ENCODE measurements at regions not wholly inside any gene's neighbourhood (a gene's known extent, or its start where the extent isn't known, plus 50 kb on each side); places are given as distances from the start of the nearest gene placed in this dataset.

DNA sequence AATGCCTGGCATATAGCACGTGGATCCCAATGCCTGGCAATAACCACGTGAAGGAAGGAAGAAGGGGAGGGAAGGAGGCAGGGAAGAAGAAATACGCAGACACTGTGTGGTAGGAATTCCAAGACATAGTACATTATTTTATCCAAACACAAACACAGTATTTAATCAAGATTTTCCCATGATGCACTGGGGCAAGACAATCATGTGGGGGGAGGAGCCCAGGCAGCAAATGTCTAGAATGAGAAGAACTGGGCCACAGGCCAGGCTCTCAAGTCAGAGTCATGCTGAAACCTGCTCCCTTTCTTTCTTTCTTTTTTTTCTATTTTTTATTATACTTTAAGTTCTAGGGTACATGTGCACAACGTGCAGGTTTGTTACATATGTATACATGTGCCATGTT, 717.9 kb downstream of the UQCRFS1 start:
- no peak for DNase-seq

DNA sequence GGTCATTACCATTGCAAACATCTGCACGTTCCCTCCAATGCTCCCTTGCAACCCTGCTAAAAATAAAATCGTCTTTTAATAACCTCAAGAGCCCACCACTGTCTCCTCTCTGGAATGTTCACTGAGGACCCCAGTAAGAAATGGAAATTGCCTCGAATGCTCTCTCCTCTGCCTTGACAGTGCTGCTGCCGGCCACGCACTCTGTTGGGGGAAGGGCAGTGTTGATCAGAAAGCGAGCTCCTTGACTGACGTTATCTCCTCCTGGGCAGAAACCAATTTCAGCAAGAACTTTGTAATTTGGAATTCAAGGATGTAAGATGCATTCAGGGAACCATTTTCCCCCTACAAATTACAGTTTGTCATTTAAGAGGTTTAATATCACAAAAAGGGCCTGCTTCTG, 718.5 kb downstream of the UQCRFS1 start:
- no peak for DNase-seq

DNA sequence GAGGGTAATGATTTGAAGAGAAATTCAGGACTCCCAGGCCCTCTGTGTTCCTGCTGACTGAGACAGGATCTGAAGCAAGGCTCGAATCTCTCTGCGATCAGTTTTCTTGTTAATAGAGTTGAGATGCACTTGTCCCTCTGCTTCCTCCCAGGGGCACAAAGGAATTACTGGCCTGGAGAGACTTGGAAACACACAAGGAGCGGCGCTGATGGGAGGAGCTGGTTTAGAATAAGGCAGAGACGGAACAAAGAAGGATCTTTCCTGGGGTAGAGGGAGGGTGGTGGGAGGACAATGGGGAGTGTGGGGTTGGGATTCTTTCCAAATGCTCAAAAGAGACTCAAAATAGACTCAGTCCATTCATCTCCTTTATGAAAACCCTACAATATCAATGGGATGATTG, 719.1 kb downstream of the UQCRFS1 start:
- no peak for DNase-seq

DNA sequence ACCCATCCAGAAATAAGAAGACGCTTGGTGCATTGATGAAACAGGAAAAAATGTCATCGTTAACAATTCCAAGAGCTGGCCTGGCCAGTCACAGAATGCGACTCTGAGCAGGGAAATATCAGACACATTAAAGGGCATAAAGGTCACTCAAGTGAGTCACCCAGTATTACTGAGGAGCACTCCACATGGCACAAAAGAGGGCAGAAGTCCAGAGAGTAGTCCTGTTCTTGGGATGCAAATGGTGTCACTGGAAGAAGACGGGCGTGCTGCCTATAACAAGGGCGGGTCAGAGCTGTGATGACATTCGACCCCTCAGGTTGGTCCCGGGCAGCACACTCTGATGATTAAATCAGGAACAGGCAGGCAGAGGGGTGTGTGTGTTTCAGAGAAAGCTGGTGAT, 720.3 kb downstream of the UQCRFS1 start:
- DNase-seq = no peak

DNA sequence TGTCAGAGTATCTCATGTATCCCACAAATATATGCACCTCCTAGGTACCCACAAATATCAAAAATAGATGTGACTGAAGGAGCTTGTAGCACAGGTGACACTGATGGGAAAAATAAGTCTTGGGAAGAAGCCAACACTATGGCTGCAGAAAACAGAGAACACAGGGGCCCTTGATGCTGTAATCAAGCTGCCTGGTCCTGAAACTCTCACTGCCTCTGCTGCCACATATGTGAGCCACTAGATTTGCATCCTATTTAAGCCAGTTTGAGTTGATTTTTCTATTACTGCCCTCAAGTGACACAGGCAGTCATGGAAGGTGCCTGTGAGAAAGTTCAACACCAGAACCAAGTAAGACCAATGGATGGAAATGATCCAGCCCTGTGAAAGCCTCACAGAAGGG, 720.8 kb downstream of the UQCRFS1 start:
- DNase-seq = no peak

DNA sequence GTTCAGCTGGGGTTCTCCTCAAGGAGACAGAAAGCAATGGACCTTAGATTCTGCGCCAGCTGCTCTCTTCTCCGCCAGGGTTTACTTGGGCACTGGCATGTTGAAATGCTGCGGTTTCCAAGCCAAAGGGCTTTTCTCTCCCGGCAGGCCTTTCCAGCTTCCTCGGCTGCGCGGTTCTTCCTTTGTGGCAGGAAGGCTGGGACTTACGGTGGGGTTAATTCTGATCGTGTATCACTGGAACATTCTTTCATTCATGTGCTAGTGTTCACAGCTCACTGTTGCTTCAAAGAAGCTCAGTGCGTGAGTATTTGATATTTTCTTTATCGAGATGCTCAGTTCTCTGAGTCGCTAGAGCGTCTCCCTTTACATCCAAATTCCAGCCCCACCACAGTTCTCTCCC, 723.2 kb downstream of the UQCRFS1 start:
- DNase-seq = no peak

DNA sequence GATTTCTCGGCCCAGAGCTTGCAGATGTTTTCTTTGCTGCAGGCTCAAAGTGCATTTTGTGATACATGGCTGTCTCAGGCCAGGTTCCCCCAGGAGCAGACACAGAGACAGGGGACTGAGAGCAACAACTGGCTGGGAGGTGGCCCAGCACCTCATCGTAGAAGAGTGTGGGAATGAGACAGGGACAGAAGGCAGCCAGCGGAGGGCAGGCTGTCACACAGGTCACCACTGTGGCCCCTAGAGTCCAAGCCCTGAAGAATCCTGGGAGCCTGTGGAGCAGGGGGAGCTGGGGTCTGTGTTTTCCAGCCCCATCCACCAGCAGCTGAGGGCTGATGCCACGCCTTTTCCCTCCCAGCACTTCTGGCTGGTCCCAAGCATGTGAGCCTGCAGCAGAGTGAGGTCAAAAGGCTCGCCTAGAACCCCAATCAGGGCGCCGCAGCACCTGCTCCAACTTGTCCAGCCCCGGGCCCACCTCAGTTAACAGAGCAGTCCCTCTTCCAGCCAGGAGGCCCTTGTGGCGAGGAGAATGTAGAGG, 723.8 kb downstream of the UQCRFS1 start:
- no peak for DNase-seq

DNA sequence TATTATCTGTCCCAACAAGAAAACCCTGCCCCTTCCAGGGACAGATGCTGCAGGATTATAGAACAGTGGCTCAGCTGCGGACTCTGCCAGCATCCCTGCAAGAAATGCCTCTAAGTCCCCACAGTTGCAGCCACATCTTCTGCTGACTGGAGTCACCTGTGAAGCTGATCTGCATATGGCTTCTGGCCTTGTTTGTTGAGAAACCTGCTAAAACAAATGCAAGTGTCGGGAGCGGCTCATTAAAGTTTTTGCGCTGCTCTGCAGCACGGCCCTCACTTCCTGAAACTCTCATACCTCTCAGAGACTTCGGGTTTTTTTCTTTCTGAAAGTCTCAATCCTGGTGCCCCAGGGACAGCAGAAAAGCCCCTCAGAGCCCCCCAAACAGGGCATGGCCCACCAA, 725.0 kb downstream of the UQCRFS1 start:
- no peak for DNase-seq

DNA sequence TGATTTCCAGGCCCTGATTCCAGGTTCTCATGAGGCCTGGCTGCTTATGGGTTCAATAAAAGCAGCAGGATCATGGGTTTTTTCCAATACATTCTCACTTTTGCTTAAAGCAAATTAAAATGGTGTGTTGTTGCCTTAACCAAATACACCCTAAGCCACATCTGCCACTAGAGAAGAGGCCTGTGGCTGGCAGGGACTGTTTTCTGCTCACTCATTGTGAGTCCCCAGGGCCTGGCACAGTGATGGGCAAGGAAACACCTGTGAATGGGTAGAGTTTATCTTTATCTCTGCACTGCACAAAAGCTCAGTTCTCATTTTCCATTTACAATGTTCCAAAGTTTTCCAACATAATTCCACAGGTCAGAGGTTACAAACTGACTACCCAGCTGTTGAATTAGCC, 726.0 kb downstream of the UQCRFS1 start:
- DNase-seq = no peak

DNA sequence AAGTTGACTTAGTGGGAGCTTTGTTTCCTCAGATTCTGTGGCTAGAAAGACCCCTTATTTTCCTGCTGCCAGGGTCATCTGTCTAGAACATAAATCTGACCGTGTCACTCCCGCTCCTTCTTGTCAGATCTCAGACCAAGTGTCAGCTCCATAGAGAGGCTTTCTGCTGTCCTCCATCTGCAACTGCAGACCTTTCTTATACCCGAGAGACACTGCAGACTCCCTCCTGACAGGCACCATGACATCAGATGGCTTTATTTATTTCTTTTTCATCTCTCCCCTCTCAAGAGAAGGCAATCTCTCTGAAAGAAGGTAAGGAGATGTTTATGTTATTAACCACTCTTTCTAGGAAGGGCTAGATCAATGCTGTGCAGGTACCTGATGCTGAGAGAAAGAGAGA, 726.5 kb downstream of the UQCRFS1 start:
- no peak for DNase-seq

DNA sequence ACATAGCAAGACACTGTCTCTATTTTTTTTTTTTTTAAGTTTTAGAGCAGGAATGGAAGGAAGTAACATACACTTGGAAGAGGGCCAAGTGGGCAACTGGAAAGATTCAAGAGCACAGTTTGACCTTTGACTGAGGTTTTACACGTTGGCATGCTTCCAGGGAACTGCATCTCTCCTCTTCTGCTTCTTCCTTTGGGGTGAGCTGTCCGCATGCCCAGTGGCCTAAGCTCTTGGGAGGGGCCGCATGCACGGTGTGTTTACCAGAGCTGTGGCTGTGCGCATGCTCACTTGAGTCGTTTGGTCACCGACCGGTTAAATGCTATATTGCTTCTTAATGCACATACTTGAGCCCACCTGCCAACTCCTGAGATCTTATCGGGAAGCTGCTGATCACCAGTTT, 727.7 kb downstream of the UQCRFS1 start:
- DNase-seq = no peak

DNA sequence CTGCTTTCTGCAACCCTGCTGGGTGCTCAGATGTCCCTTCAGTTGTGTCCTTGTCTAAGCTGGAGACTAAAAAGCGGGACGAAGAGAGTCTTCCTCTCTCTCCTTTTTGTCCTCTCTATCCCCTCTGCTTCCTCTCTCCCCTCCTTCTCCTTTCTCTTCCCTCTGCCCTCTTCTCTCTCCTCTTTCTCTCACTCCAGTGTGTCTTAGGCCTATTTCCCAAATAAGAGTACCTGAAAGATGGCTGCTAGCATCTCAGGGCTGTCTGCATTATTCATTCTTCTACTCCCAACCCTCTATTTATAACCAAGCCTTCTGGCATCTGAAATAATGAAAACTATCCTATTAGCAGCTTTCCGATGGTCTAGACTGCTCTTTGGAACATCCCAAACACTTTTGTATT, 729.8 kb downstream of the UQCRFS1 start:
- no peak for DNase-seq

DNA sequence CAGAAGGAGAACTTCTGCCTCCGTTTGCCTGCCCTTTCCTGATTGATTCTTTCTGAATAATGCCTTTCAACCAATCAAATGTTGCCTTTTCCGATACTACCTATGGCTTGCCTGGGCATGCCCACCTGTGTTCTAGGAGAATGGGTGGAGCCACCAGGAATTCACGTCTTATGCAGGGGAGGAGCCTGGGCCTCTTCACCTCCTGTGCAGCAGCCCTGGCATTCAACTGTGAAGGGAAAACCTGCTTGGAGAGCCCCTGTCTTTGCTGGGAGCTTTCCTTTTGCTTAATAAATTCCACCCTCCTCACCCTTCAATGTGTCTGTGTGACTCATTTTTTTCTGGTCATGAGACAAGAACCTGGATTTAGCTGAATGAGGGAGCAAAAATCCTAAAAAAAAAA, 730.7 kb downstream of the UQCRFS1 start:
- DNase-seq = no peak

DNA sequence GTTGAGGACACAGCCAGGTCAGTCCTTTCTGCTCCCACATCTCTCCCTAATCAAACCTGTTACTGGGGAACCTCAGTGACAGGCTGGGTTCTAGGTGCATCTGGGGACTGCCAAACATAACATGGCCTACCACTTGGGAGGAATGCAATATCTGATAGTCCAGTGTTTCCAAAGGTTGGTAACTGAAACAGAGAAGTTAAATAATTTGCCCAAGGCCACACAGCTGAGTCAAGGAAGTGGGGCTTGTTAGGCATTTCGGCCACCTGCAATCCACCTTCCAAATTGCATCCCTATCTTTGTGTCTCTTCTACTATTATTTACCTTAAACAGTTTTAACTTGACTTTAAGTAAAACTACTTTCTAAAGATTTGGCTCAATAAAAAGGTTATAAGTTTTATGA, 731.3 kb downstream of the UQCRFS1 start:
- no peak for DNase-seq

DNA sequence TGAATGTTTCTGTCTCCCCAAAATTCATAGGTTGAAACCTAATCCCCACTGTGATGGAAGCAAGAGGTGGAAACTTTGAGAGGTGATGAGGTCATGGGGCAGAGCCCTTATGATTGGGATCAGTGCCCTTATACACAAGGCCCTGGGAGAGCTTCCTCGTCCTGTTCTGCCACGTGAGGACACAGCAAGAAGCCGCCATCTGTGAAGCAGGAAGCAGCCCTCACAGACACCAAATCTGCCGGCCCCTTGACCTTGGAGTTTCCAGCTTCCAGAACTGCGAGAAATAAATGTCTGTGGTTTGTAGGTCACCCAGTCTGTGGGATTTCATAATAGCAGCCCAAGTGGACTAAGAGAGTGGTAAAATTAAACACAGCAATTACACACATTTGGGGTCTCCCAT, 737.4 kb downstream of the UQCRFS1 start:
- DNase-seq = no peak

DNA sequence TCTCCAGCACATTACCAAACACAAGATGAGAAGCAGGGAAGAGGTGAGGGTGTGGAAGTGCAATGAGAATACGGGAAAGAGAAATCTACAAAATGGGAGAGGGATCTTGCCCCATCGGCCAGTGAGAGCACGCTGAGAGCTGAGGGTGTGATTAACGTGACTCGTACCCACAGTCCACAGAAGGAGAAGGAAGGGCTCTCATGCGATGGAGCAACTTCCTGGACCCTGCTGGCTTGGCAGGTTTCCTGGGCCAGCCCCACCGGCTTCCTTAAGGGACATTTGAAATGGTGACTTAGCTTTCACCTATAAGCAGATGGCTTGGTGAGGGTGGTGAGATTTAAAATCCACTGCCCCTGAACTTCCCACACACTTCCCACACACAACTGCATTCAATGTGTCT, 740.1 kb downstream of the UQCRFS1 start:
- no peak for DNase-seq

DNA sequence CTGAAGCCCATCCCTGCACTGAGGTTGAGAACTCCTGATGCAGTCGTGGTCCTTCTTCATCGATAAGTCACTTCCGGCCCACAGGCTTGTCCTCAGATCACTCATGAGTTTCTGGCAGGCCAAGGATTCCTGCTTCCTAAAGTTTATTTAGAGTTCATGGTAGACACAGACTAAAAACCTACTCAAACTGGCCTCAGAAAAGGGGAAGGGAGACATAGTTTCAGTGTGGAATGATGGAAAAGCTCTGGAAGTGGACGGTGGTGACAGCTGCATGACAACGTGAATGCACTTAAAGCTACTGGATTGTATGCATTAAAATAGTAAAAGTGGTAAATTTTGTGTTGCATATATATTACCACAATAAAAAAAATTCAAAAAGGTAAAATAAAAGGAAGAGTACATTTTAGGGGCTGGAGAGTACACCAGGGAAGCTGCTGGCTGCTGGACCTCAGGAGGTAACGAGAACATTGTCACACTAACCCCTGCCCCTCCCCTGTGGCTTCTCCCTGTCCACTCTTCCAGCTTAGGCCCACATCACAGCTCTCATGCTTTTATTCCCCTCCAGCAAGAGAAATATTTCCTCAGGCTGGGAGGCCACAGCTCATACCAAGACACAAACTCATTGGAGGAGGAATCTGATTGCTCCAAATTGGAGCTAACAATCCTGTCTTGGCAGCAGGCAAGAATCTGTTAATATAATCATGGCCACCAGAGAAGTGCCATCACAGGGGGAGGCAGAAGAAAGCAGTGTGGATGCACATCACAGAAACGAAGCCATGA, 741.0 kb downstream of the UQCRFS1 start:
- DNase-seq = no peak

DNA sequence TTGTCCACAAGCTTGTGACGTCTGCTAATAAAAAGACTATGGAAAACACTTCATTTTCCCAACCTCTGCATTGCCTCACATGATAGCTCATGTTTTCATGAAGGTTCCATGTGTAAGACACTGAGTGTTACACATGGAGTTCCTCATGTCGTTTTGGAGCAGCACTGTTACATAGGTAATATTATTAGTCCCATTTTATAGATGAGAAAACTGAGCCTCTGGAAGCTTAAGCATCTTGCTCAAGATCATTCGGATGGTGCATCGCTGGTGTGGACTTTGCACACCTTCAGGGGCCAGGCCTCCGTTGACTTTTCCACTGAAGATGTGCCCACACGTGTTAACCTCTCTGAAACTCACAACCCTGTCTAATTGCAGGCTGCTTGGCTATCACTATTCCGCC, 743.4 kb downstream of the UQCRFS1 start:
- DNase-seq = no peak

DNA sequence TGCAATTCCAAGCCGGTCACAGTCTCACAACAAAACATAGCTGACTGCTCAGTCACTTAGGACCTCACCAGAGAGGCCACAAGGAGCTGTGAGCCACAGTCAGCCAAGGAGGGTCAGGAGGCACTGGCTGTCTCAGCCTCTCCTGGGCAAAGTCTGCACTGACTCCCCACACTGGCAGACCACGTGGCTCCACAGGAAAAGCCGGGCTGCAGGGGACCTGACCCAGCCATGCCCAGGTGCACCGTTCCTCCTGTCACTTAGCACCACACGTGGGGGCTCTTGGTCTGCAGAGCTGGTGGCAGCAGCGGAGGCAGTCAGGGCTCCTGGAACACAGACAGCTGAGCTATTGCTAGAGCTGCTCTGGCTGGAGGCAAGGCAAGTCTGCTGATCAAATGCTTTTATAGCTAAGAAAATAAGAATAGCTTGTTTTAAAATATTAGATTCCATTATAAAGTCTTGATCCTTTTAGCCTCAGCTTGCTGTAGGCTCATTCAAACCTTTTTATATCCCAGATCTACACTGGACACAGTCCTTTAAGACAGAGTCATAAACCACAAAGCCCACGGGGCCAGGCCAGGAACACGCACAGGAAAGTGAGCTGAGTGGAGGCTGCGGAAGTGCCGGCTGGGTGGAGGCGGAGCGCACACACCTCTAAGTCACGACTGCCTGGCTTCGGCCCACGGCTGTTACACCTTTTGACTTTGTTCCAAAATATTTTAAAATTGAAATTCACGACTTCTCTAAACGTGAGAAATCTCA, 744.1 kb downstream of the UQCRFS1 start:
- DNase-seq = no peak

DNA sequence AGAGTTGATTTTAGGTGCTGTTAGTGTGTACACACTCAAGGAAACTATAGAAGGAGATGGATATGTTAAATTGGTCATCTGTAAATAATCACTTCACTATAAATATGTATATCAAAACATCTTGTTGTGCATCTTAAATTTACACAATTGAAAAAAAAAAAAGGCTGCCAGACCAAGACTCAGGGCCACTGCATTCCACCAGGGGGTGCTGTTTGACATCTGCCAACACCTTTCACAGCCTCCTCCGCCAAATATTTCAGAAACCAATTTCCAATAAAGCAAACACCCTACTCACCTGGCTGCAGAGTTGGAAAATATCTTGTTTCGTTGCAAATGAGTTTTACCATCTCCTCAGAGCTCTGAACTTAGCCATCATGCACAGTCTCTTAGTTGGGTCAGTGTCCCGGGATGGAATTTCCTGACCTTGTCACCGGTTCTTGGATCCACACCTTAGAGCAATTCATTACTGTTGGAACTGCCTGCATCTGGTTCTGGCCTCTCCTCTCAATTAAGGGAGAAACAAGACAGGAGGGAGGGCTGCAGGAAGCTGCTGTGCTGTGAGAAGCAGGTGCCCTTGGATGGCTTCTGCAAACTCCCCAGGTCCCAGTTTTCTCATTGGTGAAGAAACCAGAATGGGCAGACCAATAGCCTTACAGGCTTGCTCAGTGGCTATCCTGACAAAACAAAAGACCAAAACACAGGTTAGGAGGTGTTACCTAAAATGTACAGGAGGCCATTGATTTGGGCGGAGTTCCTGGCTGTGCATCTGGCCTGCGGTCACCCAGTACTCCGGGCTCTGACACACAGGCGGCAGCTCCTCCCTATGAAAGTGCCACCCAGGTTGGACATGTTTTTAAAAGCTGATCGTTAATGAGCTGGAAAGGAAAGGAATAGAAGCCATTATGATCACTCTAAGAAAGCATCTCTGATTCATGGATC, 746.6 kb downstream of the UQCRFS1 start:
- DNase-seq = peak in 1 of 2 experiments; percentile 46

DNA sequence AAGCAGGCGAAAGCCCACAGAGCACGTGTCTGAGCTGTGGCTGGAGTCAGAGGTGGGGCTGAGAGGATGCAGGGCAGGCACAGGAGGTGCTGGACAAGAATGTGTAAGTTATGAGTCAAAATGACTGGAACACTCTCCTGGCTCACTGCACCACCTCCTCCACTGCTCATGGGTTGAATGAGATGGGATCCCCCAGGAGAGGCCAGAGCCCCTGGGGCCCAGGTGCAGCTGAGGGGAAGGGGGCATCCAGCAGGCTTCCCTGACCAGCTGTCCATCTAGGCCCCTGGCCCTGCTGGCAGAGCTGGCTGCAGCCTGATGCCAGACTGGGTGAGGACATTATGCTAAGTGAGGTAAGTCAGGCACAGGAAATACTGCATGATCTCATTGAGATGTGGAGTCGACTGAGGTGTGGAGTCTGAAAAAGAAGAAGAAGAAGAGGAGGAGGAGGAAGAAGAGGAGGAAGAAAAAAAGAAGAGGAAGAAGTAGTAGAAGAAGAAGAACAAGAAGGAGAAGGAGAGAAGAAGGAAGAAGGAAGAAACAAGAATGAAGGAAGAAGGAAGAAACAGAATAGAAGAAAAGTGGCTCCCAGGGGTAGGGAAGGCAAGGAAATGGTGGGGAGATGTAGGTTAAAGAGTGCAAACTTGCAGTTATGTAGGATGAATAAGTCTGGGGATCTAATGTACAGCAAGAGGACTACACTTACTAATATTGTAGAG, 747.4 kb downstream of the UQCRFS1 start:
- no peak for DNase-seq

DNA sequence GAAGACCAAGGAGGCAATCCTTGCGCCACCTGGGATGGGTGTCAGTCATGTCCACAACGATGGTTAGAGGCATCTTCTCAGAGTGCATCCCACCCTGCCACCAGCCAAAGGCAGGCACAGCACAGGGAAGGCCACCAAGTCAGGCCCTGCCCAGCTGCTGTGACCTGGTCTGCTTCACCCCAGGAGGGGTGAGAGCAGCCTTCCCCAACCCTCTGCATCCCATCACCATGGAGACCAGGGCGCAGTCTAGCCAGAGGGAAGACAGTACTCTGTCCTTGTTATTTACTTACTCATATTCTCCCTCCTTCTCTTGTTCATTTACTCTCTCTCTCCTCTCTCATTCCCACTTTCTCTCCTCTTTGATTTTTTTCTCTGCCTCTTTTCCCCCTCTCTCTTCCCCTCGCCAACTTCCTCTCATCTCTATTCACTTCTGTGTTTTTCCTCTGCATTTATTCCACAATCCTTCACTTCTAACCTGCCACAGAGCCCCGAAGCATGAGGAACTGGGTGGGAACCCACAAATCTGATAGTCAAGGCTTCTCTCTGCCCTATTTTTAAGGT, 749.4 kb downstream of the UQCRFS1 start:
- no peak for DNase-seq
